ENCODE measurements at regions not wholly inside any gene's neighbourhood (a gene's known extent, or its start where the extent isn't known, plus 50 kb on each side); places are given as distances from the start of the nearest gene placed in this dataset.
"Not testable (repeated sequence)": the region's sequence is repeated elsewhere in the genome, so short reads cannot be mapped to it uniquely, and the experiment has no call there.

- Histone ChIP-seq H3K27ac (ENCODE audit: low read length) (no peak overlapping the region), H3K4me1 (ENCODE audit: control insufficient read depth, insufficient read depth, low read length) (no peaks in the 10 kb centered on the region), H3K27me3 (ENCODE audit: control insufficient read depth, insufficient read depth, low read length) (no peaks in the 10 kb centered on the region), H3K36me3 (ENCODE audit: control insufficient read depth, insufficient read depth, low read length) (no peaks in the 10 kb centered on the region), H3K4me3 (ENCODE audit: low read length) (no peak overlapping the region), H3K9me3 (ENCODE audit: control insufficient read depth, insufficient read depth, low read length) (no peaks in the 10 kb centered on the region)
- DNase-seq (ENCODE audit: low read depth, low spot score), result no peak
- no CpG with 5 or more reads among the region's 4 CpGs for WGBS (ENCODE audit: insufficient coverage, insufficient read length)
Measured at GRCh38 chr12:46550266-46550879, 177.8 kb upstream of the SLC38A2 start.

GRCh38 chr12:46549527-46550265, 177.1 kb upstream of the SLC38A2 start:
- H3K36me3 ChIP-seq (ENCODE audit: control insufficient read depth, insufficient read depth, low read length), result no peaks in the 10 kb centered on the region
- DNase-seq (ENCODE audit: low read depth, low spot score), result no peak
- H3K27ac ChIP-seq (ENCODE audit: low read length), result no peak overlapping the region
- no peaks in the 10 kb centered on the region for H3K27me3 ChIP-seq (ENCODE audit: control insufficient read depth, insufficient read depth, low read length)
- H3K4me1 ChIP-seq (ENCODE audit: control insufficient read depth, insufficient read depth, low read length), result no peaks in the 10 kb centered on the region
- no peaks in the 10 kb centered on the region for H3K9me3 ChIP-seq (ENCODE audit: control insufficient read depth, insufficient read depth, low read length)
- no CpG with 5 or more reads among the region's 7 CpGs for WGBS (ENCODE audit: insufficient coverage, insufficient read length)
- no peak overlapping the region for H3K4me3 ChIP-seq (ENCODE audit: low read length)

GRCh38 chr12:46548605-46549071, 176.1 kb upstream of the SLC38A2 start:
- no peak overlapping the region for H3K4me3 ChIP-seq (ENCODE audit: low read length)
- H3K27ac ChIP-seq (ENCODE audit: low read length), result no peak overlapping the region
- no peaks in the 10 kb centered on the region for H3K27me3 ChIP-seq (ENCODE audit: control insufficient read depth, insufficient read depth, low read length)
- no peak for DNase-seq (ENCODE audit: low read depth, low spot score)
- H3K9me3 ChIP-seq (ENCODE audit: control insufficient read depth, insufficient read depth, low read length), result no peaks in the 10 kb centered on the region
- H3K4me1 ChIP-seq (ENCODE audit: control insufficient read depth, insufficient read depth, low read length), result no peaks in the 10 kb centered on the region
- no CpG with 5 or more reads among the region's 2 CpGs for WGBS (ENCODE audit: insufficient coverage, insufficient read length)
- no peaks in the 10 kb centered on the region for H3K36me3 ChIP-seq (ENCODE audit: control insufficient read depth, insufficient read depth, low read length)

- WGBS (ENCODE audit: insufficient coverage, insufficient read length), result no CpG with 5 or more reads among the region's 1 CpG
- no peaks in the 10 kb centered on the region for H3K4me1 ChIP-seq (ENCODE audit: control insufficient read depth, insufficient read depth, low read length)
- H3K27ac ChIP-seq (ENCODE audit: low read length), result no peak overlapping the region
- H3K4me3 ChIP-seq (ENCODE audit: low read length), result no peak overlapping the region
- H3K27me3 ChIP-seq (ENCODE audit: control insufficient read depth, insufficient read depth, low read length), result no peaks in the 10 kb centered on the region
- no peaks in the 10 kb centered on the region for H3K36me3 ChIP-seq (ENCODE audit: control insufficient read depth, insufficient read depth, low read length)
- DNase-seq (ENCODE audit: low read depth, low spot score), result no peak
- no peaks in the 10 kb centered on the region for H3K9me3 ChIP-seq (ENCODE audit: control insufficient read depth, insufficient read depth, low read length)
Measured at GRCh38 chr12:46547421-46548354, 175.1 kb upstream of the SLC38A2 start.

- no peaks in the 10 kb centered on the region for H3K36me3 ChIP-seq (ENCODE audit: control insufficient read depth, insufficient read depth, low read length)
- no peak for DNase-seq (ENCODE audit: low read depth, low spot score)
- no peaks in the 10 kb centered on the region for H3K4me1 ChIP-seq (ENCODE audit: control insufficient read depth, insufficient read depth, low read length)
- no peaks in the 10 kb centered on the region for H3K27me3 ChIP-seq (ENCODE audit: control insufficient read depth, insufficient read depth, low read length)
- WGBS (ENCODE audit: insufficient coverage, insufficient read length), result no CpG with 5 or more reads among the region's 2 CpGs
- no peaks in the 10 kb centered on the region for H3K9me3 ChIP-seq (ENCODE audit: control insufficient read depth, insufficient read depth, low read length)
- H3K4me3 ChIP-seq (ENCODE audit: low read length), result no peak overlapping the region
- H3K27ac ChIP-seq (ENCODE audit: low read length), result no peak overlapping the region
Measured at GRCh38 chr12:46546634-46547273, 174.2 kb upstream of the SLC38A2 start.

GRCh38 chr12:46543378-46543795, 170.8 kb upstream of the SLC38A2 start:
- not testable (repeated sequence) for H3K27me3 ChIP-seq (ENCODE audit: control insufficient read depth, insufficient read depth, low read length); H3K4me1 ChIP-seq (ENCODE audit: control insufficient read depth, insufficient read depth, low read length); H3K9me3 ChIP-seq (ENCODE audit: control insufficient read depth, insufficient read depth, low read length); DNase-seq (ENCODE audit: low read depth, low spot score); H3K36me3 ChIP-seq (ENCODE audit: control insufficient read depth, insufficient read depth, low read length); H3K4me3 ChIP-seq (ENCODE audit: low read length); H3K27ac ChIP-seq (ENCODE audit: low read length)
- WGBS (ENCODE audit: insufficient coverage, insufficient read length), result no CpG with 5 or more reads among the region's 3 CpGs

GRCh38 chr12:46538976-46539375, 166.4 kb upstream of the SLC38A2 start:
- Histone ChIP-seq H3K36me3 (ENCODE audit: control insufficient read depth, insufficient read depth, low read length) (no peaks in the 10 kb centered on the region), H3K27me3 (ENCODE audit: control insufficient read depth, insufficient read depth, low read length) (no peaks in the 10 kb centered on the region), H3K4me3 (ENCODE audit: low read length) (no peak overlapping the region), H3K9me3 (ENCODE audit: control insufficient read depth, insufficient read depth, low read length) (no peaks in the 10 kb centered on the region), H3K27ac (ENCODE audit: low read length) (no peak overlapping the region), H3K4me1 (ENCODE audit: control insufficient read depth, insufficient read depth, low read length) (no peaks in the 10 kb centered on the region)
- no peak for DNase-seq (ENCODE audit: low read depth, low spot score)
- WGBS (ENCODE audit: insufficient coverage, insufficient read length), result no CpG with 5 or more reads among the region's 2 CpGs

GRCh38 chr12:46537387-46537955, 164.9 kb upstream of the SLC38A2 start:
- Histone ChIP-seq H3K27ac (ENCODE audit: low read length) (no peak overlapping the region), H3K4me1 (ENCODE audit: control insufficient read depth, insufficient read depth, low read length) (no peaks in the 10 kb centered on the region), H3K4me3 (ENCODE audit: low read length) (no peak overlapping the region), H3K9me3 (ENCODE audit: control insufficient read depth, insufficient read depth, low read length) (no peaks in the 10 kb centered on the region), H3K36me3 (ENCODE audit: control insufficient read depth, insufficient read depth, low read length) (no peaks in the 10 kb centered on the region), H3K27me3 (ENCODE audit: control insufficient read depth, insufficient read depth, low read length) (no peaks in the 10 kb centered on the region)
- WGBS (ENCODE audit: insufficient coverage, insufficient read length), result no CpG with 5 or more reads among the region's 4 CpGs
- DNase-seq (ENCODE audit: low read depth, low spot score), result no peak

- not testable (repeated sequence) for H3K9me3 ChIP-seq (ENCODE audit: control insufficient read depth, insufficient read depth, low read length); H3K4me3 ChIP-seq (ENCODE audit: low read length); H3K27ac ChIP-seq (ENCODE audit: low read length); DNase-seq (ENCODE audit: low read depth, low spot score); H3K4me1 ChIP-seq (ENCODE audit: control insufficient read depth, insufficient read depth, low read length); H3K27me3 ChIP-seq (ENCODE audit: control insufficient read depth, insufficient read depth, low read length); H3K36me3 ChIP-seq (ENCODE audit: control insufficient read depth, insufficient read depth, low read length)
- WGBS (ENCODE audit: insufficient coverage, insufficient read length), result no CpG with 5 or more reads among the region's 3 CpGs
Measured at GRCh38 chr12:46536316-46536715, 163.7 kb upstream of the SLC38A2 start.

GRCh38 chr12:46535907-46536306, 163.3 kb upstream of the SLC38A2 start:
- no CpG with 5 or more reads among the region's 6 CpGs for WGBS (ENCODE audit: insufficient coverage, insufficient read length)
- no peaks in the 10 kb centered on the region for H3K27me3 ChIP-seq (ENCODE audit: control insufficient read depth, insufficient read depth, low read length)
- no peak for DNase-seq (ENCODE audit: low read depth, low spot score)
- H3K4me1 ChIP-seq (ENCODE audit: control insufficient read depth, insufficient read depth, low read length), result no peaks in the 10 kb centered on the region
- no peaks in the 10 kb centered on the region for H3K36me3 ChIP-seq (ENCODE audit: control insufficient read depth, insufficient read depth, low read length)
- H3K9me3 ChIP-seq (ENCODE audit: control insufficient read depth, insufficient read depth, low read length), result no peaks in the 10 kb centered on the region
- H3K4me3 ChIP-seq (ENCODE audit: low read length), result no peak overlapping the region
- no peak overlapping the region for H3K27ac ChIP-seq (ENCODE audit: low read length)

Data from iPS DF 6.9 (cell line).